OCI-LY7 (cell line): ENCODE measurements at regions not wholly inside any gene's neighbourhood (a gene's known extent, or its start where the extent isn't known, plus 50 kb on each side); places are given as distances from the start of the nearest gene placed in this dataset.

ENCODE experiments used
- BruUV-seq: library from RNA; stranded (reverse); fragments of 400-500 nt; replicated peaks from 2 replicates; lab custom pipeline; 2021; lab: Mats Ljungman, UMichigan
- CTCF ChIA-PET: fragments of 300-600 bp; sonication (Branson Sonifier 250); formaldehyde crosslinking; loops from one replicate; lab custom pipeline; 2022; ENCODE audit warnings: antibody characterized with exemption; ENCODE audit not compliant: unreplicated experiment; lab: Charles Lee
- POLR2A ChIA-PET: fragments of 300-600 bp; sonication (Branson Sonifier 250); formaldehyde crosslinking; loops from one replicate; lab custom pipeline; 2022; ENCODE audit warnings: antibody characterized with exemption; lab: Charles Lee
- DNase-seq: peaks from one replicate; pipeline ENCODE4 v3.0.0-alpha.2; 2015; ENCODE audit warnings: low spot score
- H2AFZ ChIP-seq: fragments of 200-600 bp; sonication (generic), shearing (Covaris generic); 2 replicates; pipeline ENCODE4 v1.6.1; 2014; ENCODE audit warnings: mild to moderate bottlenecking, antibody characterized with exemption, low read length, moderate library complexity
- H3K27ac ChIP-seq: fragments of 200-600 bp; sonication (generic); 2 replicates; pipeline ENCODE4 v1.5.1; 2014; ENCODE audit warnings: mixed run types, low read depth, mild to moderate bottlenecking, moderate library complexity, low read length, inconsistent platforms; ENCODE audit not compliant: poor library complexity, severe bottlenecking
- H3K36me3 ChIP-seq: fragments of 200-600 bp; sonication (generic); 2 replicates; pipeline ENCODE4 v1.6.1; 2014; ENCODE audit warnings: mild to moderate bottlenecking, antibody characterized with exemption, low read length, moderate library complexity, mixed read lengths; ENCODE audit not compliant: insufficient read depth
- H3K4me1 ChIP-seq: fragments of 200-600 bp; sonication (generic); 2 replicates; pipeline ENCODE4 v1.5.1; 2014; ENCODE audit warnings: mild to moderate bottlenecking, low read length; ENCODE audit not compliant: insufficient read depth, poor library complexity, severe bottlenecking
- H3K4me2 ChIP-seq: fragments of 200-600 bp; sonication (generic); 2 replicates; pipeline ENCODE4 v1.6.1; 2014; ENCODE audit warnings: mild to moderate bottlenecking, low read length
- H3K4me3 ChIP-seq: fragments of 200-600 bp; sonication (generic); 2 replicates; pipeline ENCODE4 v1.5.1; 2014; ENCODE audit warnings: mild to moderate bottlenecking, low read depth, low read length; ENCODE audit not compliant: poor library complexity, severe bottlenecking
- H3K79me2 ChIP-seq: fragments of 200-600 bp; sonication (generic); 2 replicates; pipeline ENCODE4 v1.6.1; 2016; ENCODE audit warnings: low read depth, mild to moderate bottlenecking, low read length, moderate library complexity, mixed read lengths; ENCODE audit not compliant: insufficient read depth
- H3K9me2 ChIP-seq: fragments of 200-600 bp; sonication (generic); 2 replicates; pipeline ENCODE4 v1.6.1; 2016; ENCODE audit warnings: mild to moderate bottlenecking, low read length, mixed read lengths; ENCODE audit not compliant: insufficient read depth
- H3K9me3 ChIP-seq: fragments of 200-600 bp; sonication (generic); 2 replicates; pipeline ENCODE4 v1.6.1; 2014; ENCODE audit warnings: mild to moderate bottlenecking, mixed run types, low read length, mixed read lengths
- H4K20me1 ChIP-seq: fragments of 200-600 bp; sonication (generic); 2 replicates; pipeline ENCODE4 v1.6.1; 2014; ENCODE audit warnings: mild to moderate bottlenecking, antibody characterized with exemption, low read length, moderate library complexity, mixed read lengths; ENCODE audit not compliant: insufficient read depth
- CTCF ChIP-seq: fragments of 200-600 bp; sonication (generic); conservative IDR thresholded peaks from 2 replicates; pipeline ENCODE4 v1.5.1; 2014; ENCODE audit warnings: mild to moderate bottlenecking, antibody characterized with exemption, low read length, moderate library complexity, mixed read lengths
- EZH2phosphoT487 ChIP-seq: fragments of 200-600 bp; sonication (generic); IDR thresholded peaks from 2 replicates; pipeline ENCODE4 v1.6.1; 2018; ENCODE audit warnings: low read depth, borderline replicate concordance, mild to moderate bottlenecking, mixed run types, antibody characterized with exemption, low read length, moderate library complexity, mixed read lengths
- intact Hi-C: fragments of 100-400 bp; cut with micrococcal nuclease; formaldehyde crosslinking; loops from one replicate; pipeline ENCODE4 v1.10.0; 2022; ENCODE audit not compliant: unreplicated experiment

DNA sequence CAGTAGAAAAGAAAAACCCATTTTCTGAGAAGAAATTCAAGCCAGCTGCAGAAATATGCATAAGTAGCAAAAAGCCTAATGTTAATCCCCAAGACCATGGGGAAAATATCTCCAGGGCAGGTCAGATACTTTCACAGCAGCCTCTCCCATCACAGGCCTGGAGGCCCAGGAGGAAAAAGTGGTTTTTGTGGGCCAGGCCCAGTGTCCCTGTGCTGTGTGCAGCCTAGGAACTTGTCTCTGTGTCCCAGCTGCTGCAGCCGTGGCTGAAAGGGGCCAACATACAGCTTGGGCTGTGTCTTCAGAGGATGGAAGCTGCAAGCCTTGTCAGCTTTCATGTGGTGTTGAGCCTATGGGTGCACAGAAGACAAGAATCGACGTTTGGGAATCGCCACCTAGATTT is 581.0 kb downstream of the C4orf33 start:
- TF ChIP-seq EZH2phosphoT487: no peak
- TF ChIP-seq CTCF: no peak
- Histone ChIP-seq H4K20me1 (no peaks in the 10 kb centered on the region), H3K4me2 (no peak overlapping the region), H3K27ac (no peak overlapping the region), H3K4me1 (no peaks in the 10 kb centered on the region), H3K36me3 (no peaks in the 10 kb centered on the region), H3K79me2 (no peaks in the 10 kb centered on the region), H3K9me3 (no peaks in the 10 kb centered on the region), H2AFZ (no peak overlapping the region), H3K4me3 (no peak overlapping the region), H3K9me2 (no peaks in the 10 kb centered on the region)
- ChIA-PET CTCF (no interaction called here), POLR2A (no interaction called here)
- no peak for DNase-seq
- intact Hi-C loops: no loop called here
- BruUV-seq: no TSS peak

DNA sequence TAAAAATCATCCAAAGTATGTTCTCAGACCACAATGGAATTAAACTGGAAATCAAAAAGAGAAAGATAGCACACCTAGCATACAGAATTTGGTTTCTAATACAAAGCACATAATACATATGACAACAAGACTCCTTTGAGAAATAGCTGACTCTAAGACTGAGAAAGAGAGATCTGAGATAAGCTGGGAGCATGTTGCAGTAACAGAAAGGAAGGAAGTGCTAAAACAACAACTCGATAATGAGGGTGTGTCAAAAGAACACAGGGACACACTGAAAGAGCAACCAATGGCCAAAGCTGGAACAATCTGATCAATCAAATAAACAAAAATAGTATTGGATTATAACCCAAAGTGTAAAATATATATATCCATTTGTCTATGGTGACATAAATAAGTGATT is 586.6 kb downstream of the C4orf33 start:
- Histone ChIP-seq H3K79me2 (no peaks in the 10 kb centered on the region), H3K36me3 (no peaks in the 10 kb centered on the region), H3K4me1 (no peaks in the 10 kb centered on the region), H3K9me2 (no peaks in the 10 kb centered on the region), H3K4me2 (no peak overlapping the region), H2AFZ (no peak overlapping the region), H4K20me1 (no peaks in the 10 kb centered on the region), H3K4me3 (no peak overlapping the region), H3K27ac (no peak overlapping the region), H3K9me3 (no peaks in the 10 kb centered on the region)
- intact Hi-C loops: no loop called here
- no peak for DNase-seq
- POLR2A ChIA-PET: interaction anchor here (0.6 kb wide), 1 partner anchor 26 kb away, joined by 3 read pairs; no protein-coding TSS in a partner anchor
- no TSS peak for BruUV-seq
- TF ChIP-seq EZH2phosphoT487 (no peak), CTCF (no peak)
- CTCF ChIA-PET: no interaction called here

GRCh38 chr4:129707949-129708348 is 612.0 kb downstream of the C4orf33 start:
- Histone ChIP-seq H2AFZ (no peak overlapping the region), H3K9me3 (no peaks in the 10 kb centered on the region), H3K4me2 (no peak overlapping the region), H3K79me2 (no peaks in the 10 kb centered on the region), H3K27ac (no peak overlapping the region), H3K4me1 (no peaks in the 10 kb centered on the region), H3K9me2 (no peaks in the 10 kb centered on the region), H4K20me1 (no peaks in the 10 kb centered on the region), H3K36me3 (no peaks in the 10 kb centered on the region), H3K4me3 (no peak overlapping the region)
- intact Hi-C loops: no loop called here
- TF ChIP-seq EZH2phosphoT487: no peak
- no peak for TF ChIP-seq CTCF
- CTCF ChIA-PET: no interaction called here
- no TSS peak for BruUV-seq
- no peak for DNase-seq
- POLR2A ChIA-PET: no interaction called here
